MCF 10A (cell line): ENCODE measurements at regions not wholly inside any gene's neighbourhood (a gene's known extent, or its start where the extent isn't known, plus 50 kb on each side); places are given as distances from the start of the nearest gene placed in this dataset.
A peak's percentile ranks its signal among the peaks of the same experiment; 100 is the strongest.
"Not testable (repeated sequence)": the region's sequence is repeated elsewhere in the genome, so short reads cannot be mapped to it uniquely, and the experiment has no call there.

Source experiments
- BruUV-seq: library from RNA; stranded (reverse); fragments of 400-500 nt; replicated peaks from 2 replicates; lab custom pipeline; 2021; lab: Mats Ljungman, UMichigan
- CTCF ChIA-PET: fragments of 300-600 bp; sonication (Branson Sonifier 250); formaldehyde crosslinking; extraction: SDS; loops from one replicate; lab custom pipeline; 2021; ENCODE audit warnings: antibody characterized with exemption, inconsistent platforms; lab: Yijun Ruan, JAX
- POLR2A ChIA-PET: fragments of 300-600, 350-650 bp; sonication (Branson Sonifier 250); formaldehyde crosslinking; extraction: SDS; loops from one replicate; lab custom pipeline; 2020; ENCODE audit warnings: antibody characterized with exemption, inconsistent platforms; lab: Yijun Ruan, JAX
- DNase-seq: peaks from one replicate; pipeline ENCODE4 v3.0.0-alpha.2; 2018; ENCODE audit not compliant: unreplicated experiment
- H3K27ac Mint-ChIP-seq: one replicate; pipeline ENCODE4 v1.8.0; 2022; ENCODE audit warnings: mild to moderate bottlenecking, low read depth, mixed read lengths; ENCODE audit not compliant: unreplicated experiment
- H3K27me3 Mint-ChIP-seq: one replicate; pipeline ENCODE4 v1.8.0; 2022; ENCODE audit warnings: mixed read lengths; ENCODE audit not compliant: insufficient read depth, unreplicated experiment
- H3K36me3 Mint-ChIP-seq: one replicate; pipeline ENCODE4 v1.8.0; 2022; ENCODE audit warnings: mild to moderate bottlenecking, moderate library complexity, mixed read lengths; ENCODE audit not compliant: insufficient read depth, unreplicated experiment
- H3K4me1 Mint-ChIP-seq: one replicate; pipeline ENCODE4 v1.8.0; 2022; ENCODE audit warnings: mixed read lengths; ENCODE audit not compliant: insufficient read depth, unreplicated experiment
- H3K4me3 Mint-ChIP-seq: one replicate; pipeline ENCODE4 v1.8.0; 2022; ENCODE audit warnings: mild to moderate bottlenecking, moderate library complexity, mixed read lengths; ENCODE audit not compliant: unreplicated experiment
- H3K9me3 Mint-ChIP-seq: one replicate; pipeline ENCODE4 v1.8.0; 2022; ENCODE audit warnings: mixed read lengths; ENCODE audit not compliant: unreplicated experiment
- CTCF ChIP-seq: fragments of 200-600 bp; IDR thresholded peaks from one replicate; pipeline ENCODE4 v1.8.0; 2022; ENCODE audit warnings: antibody characterized with exemption, mild to moderate bottlenecking; ENCODE audit not compliant: unreplicated experiment
- intact Hi-C: fragments of 100-400 bp; cut with micrococcal nuclease; formaldehyde crosslinking; loops from 2 replicates; pipeline ENCODE4 v1.14.1; 2022

GRCh38 chr9:104389341-104389740 is 114.7 kb upstream of the OR13F1 start:
- intact Hi-C loops, result loop anchor here (5.0 to 10.0 kb wide), 2 partner anchors 293 to 1755 kb away; no protein-coding TSS in a partner anchor
- no peak for TF ChIP-seq CTCF

GRCh38 chr9:104394901-104395300 is 109.2 kb upstream of the OR13F1 start:
- H3K36me3 Mint-ChIP-seq, BruUV-seq, H3K4me3 Mint-ChIP-seq, intact Hi-C loops, H3K27me3 Mint-ChIP-seq, DNase-seq, H3K9me3 Mint-ChIP-seq, H3K4me1 Mint-ChIP-seq, H3K27ac Mint-ChIP-seq, POLR2A ChIA-PET: not testable (repeated sequence)
- CTCF ChIA-PET, result interaction anchor here (1.4 kb wide), 1 partner anchor 9 kb away, joined by 3 read pairs; no protein-coding TSS in a partner anchor

More at GRCh38 chr9:104389341-104389740, 114.7 kb upstream of the OR13F1 start:
- no TSS peak for BruUV-seq
- Mint-ChIP-seq H3K27me3 (no peaks in the 10 kb centered on the region), H3K27ac (no peak overlapping the region), H3K9me3 (no peaks in the 10 kb centered on the region), H3K36me3 (no peaks in the 10 kb centered on the region), H3K4me1 (no peaks in the 10 kb centered on the region), H3K4me3 (no peak overlapping the region)
- DNase-seq, result no peak
- ChIA-PET CTCF (interaction anchor here (1.1 to 9.3 kb wide), 4 partner anchors 45 to 292 kb away, joined by 3 to 225 read pairs (median 3); no protein-coding TSS in a partner anchor), POLR2A (no interaction called here)

- DNase-seq, result peak; percentile 38
Measured at GRCh38 chr9:104412238-104412637, 91.8 kb upstream of the OR13F1 start.

GRCh38 chr9:104416470-104416869 is 87.6 kb upstream of the OR13F1 start:
- H3K4me3 Mint-ChIP-seq, result no peak overlapping the region
- H3K9me3 Mint-ChIP-seq, result peaks cover 15% of the 10 kb centered on the region
- no peak for DNase-seq
- intact Hi-C loops, result no loop called here
- H3K36me3 Mint-ChIP-seq, result no peaks in the 10 kb centered on the region
- BruUV-seq, result no TSS peak
- no peak overlapping the region for H3K27ac Mint-ChIP-seq
- CTCF ChIA-PET, result no interaction called here
- H3K4me1 Mint-ChIP-seq, result no peaks in the 10 kb centered on the region
- POLR2A ChIA-PET, result no interaction called here
- no peaks in the 10 kb centered on the region for H3K27me3 Mint-ChIP-seq
- no peak for TF ChIP-seq CTCF

More at GRCh38 chr9:104412238-104412637, 91.8 kb upstream of the OR13F1 start:
- H3K27ac Mint-ChIP-seq, result no peak overlapping the region
- no peak overlapping the region for H3K4me3 Mint-ChIP-seq
- no TSS peak for BruUV-seq
- intact Hi-C loops, result no loop called here
- ChIA-PET POLR2A (interaction anchor here (1.1 kb wide), 1 partner anchor 9 kb away, joined by 4 read pairs; no protein-coding TSS in a partner anchor), CTCF (no interaction called here)
- H3K27me3 Mint-ChIP-seq, result no peaks in the 10 kb centered on the region
- peaks cover 6% of the 10 kb centered on the region for H3K36me3 Mint-ChIP-seq
- H3K4me1 Mint-ChIP-seq, result no peaks in the 10 kb centered on the region
- TF ChIP-seq CTCF, result no peak
- H3K9me3 Mint-ChIP-seq, result peaks cover 15% of the 10 kb centered on the region
